ENCODE measurements at regions not wholly inside any gene's neighbourhood (a gene's known extent, or its start where the extent isn't known, plus 50 kb on each side); places are given as distances from the start of the nearest gene placed in this dataset.
A peak's percentile ranks its signal among the peaks of the same experiment; 100 is the strongest.

DNA sequence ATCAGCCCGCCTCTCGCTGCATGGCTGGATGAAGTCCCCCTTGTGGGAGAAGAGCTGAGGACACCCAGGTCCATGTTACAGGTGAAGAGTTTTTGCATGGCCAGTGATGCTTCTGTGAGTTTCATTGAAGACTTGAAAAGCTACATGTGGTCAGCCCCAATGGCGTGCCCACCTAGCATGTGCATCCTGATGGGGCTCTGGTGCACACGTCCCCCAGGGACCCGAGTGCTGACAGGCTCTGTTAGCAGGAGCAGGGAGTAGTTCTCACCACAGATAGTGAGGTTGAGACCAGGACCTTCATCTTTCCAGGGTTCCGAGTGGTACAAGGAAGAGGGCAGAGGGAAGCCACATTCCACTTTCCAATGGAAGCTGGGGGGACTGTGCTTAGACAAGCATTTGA lies 184.8 kb upstream of the C1orf174 start:
- Histone ChIP-seq H3K27ac (ENCODE audit: low read depth, low read length) (no peak overlapping the region), H3K4me1 (ENCODE audit: insufficient read depth, low read length) (no peaks in the 10 kb centered on the region), H2AFZ (ENCODE audit: low read length) (no peak overlapping the region), H3K27me3 (ENCODE audit: insufficient read depth, low read length) (no peaks in the 10 kb centered on the region), H3K79me2 (ENCODE audit: insufficient read depth, low read length) (no peaks in the 10 kb centered on the region), H3K36me3 (ENCODE audit: insufficient read depth, low read length) (no peaks in the 10 kb centered on the region), H3K4me2 (ENCODE audit: insufficient read depth, low read length) (no peak overlapping the region), H3K9me3 (ENCODE audit: low read depth, low read length) (no peaks in the 10 kb centered on the region), H3K4me3 (ENCODE audit: insufficient read depth, low read length) (no peak overlapping the region), H4K20me1 (ENCODE audit: insufficient read depth, low read length) (no peaks in the 10 kb centered on the region)
- DNase-seq (ENCODE audit: insufficient read length, low spot score, missing footprints), result no peak
- TF ChIP-seq CTCF (IDR thresholded peaks at IDR 0.05; ENCODE audit: extremely low read depth, low read depth, low read length), result no peak

DNA sequence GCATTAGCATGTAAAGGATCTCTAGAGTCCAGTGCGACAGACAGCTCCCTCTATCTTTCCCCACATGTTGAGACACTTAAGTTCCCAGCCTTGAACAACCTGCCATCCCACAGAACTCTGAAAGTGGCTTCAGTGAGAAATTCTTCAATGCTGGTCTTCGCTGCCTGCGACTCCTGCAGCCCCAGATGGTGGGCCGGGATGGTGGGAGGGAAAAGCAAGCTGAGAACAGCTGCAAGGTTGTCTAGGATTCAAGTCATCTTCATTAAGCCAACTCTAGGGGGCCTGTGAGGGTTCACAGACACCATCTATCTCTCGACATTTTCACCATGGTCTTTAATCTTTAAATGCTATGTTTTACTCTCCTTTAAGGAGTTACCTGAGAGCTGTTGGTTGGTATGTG lies 185.5 kb upstream of the C1orf174 start:
- no peaks in the 10 kb centered on the region for H3K4me1 ChIP-seq (ENCODE audit: insufficient read depth, low read length)
- no peak overlapping the region for H2AFZ ChIP-seq (ENCODE audit: low read length)
- H3K4me3 ChIP-seq (ENCODE audit: insufficient read depth, low read length), result no peak overlapping the region
- no peaks in the 10 kb centered on the region for H4K20me1 ChIP-seq (ENCODE audit: insufficient read depth, low read length)
- no peak for TF ChIP-seq CTCF (IDR thresholded peaks at IDR 0.05; ENCODE audit: extremely low read depth, low read depth, low read length)
- H3K27me3 ChIP-seq (ENCODE audit: insufficient read depth, low read length), result no peaks in the 10 kb centered on the region
- no peaks in the 10 kb centered on the region for H3K9me3 ChIP-seq (ENCODE audit: low read depth, low read length)
- no peak overlapping the region for H3K27ac ChIP-seq (ENCODE audit: low read depth, low read length)
- no peaks in the 10 kb centered on the region for H3K79me2 ChIP-seq (ENCODE audit: insufficient read depth, low read length)
- H3K36me3 ChIP-seq (ENCODE audit: insufficient read depth, low read length), result no peaks in the 10 kb centered on the region
- no peak overlapping the region for H3K4me2 ChIP-seq (ENCODE audit: insufficient read depth, low read length)
- DNase-seq (ENCODE audit: insufficient read length, low spot score, missing footprints), result peak; percentile 36

GRCh38 chr1:4086085-4086850 lies 186.2 kb upstream of the C1orf174 start:
- H3K79me2 ChIP-seq (ENCODE audit: insufficient read depth, low read length), result no peaks in the 10 kb centered on the region
- no peaks in the 10 kb centered on the region for H3K9me3 ChIP-seq (ENCODE audit: low read depth, low read length)
- H3K4me3 ChIP-seq (ENCODE audit: insufficient read depth, low read length), result no peak overlapping the region
- H3K4me1 ChIP-seq (ENCODE audit: insufficient read depth, low read length), result no peaks in the 10 kb centered on the region
- no peak overlapping the region for H3K27ac ChIP-seq (ENCODE audit: low read depth, low read length)
- peak; percentile 74 for DNase-seq (ENCODE audit: insufficient read length, low spot score, missing footprints)
- H2AFZ ChIP-seq (ENCODE audit: low read length), result no peak overlapping the region
- no peak for TF ChIP-seq CTCF (IDR thresholded peaks at IDR 0.05; ENCODE audit: extremely low read depth, low read depth, low read length)
- no peak overlapping the region for H3K4me2 ChIP-seq (ENCODE audit: insufficient read depth, low read length)
- H3K27me3 ChIP-seq (ENCODE audit: insufficient read depth, low read length), result no peaks in the 10 kb centered on the region
- no peaks in the 10 kb centered on the region for H3K36me3 ChIP-seq (ENCODE audit: insufficient read depth, low read length)
- H4K20me1 ChIP-seq (ENCODE audit: insufficient read depth, low read length), result no peaks in the 10 kb centered on the region

DNA sequence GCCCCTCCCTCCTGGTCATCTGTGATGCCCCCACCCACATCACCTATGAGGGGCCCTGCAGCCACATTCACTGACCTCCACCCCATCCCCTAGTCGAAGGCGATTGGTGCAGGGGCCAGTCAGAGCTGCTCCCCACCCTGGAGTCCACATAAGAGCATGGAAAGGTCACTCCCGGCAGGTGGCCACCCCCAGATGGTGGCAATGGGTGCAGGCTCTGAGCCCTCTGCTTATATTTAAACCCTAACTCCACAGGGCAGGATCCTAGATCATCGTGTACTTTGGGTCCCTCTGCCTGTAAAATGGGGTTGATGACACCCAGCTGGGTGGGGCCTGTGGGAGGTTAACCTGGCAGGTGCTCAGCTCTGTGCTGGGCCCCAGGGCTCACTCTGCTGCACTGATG lies 186.8 kb upstream of the C1orf174 start:
- H3K79me2 ChIP-seq (ENCODE audit: insufficient read depth, low read length), result no peaks in the 10 kb centered on the region
- H3K9me3 ChIP-seq (ENCODE audit: low read depth, low read length), result no peaks in the 10 kb centered on the region
- H3K36me3 ChIP-seq (ENCODE audit: insufficient read depth, low read length), result no peaks in the 10 kb centered on the region
- H2AFZ ChIP-seq (ENCODE audit: low read length), result no peak overlapping the region
- no peaks in the 10 kb centered on the region for H3K4me1 ChIP-seq (ENCODE audit: insufficient read depth, low read length)
- H3K4me2 ChIP-seq (ENCODE audit: insufficient read depth, low read length), result no peak overlapping the region
- H3K4me3 ChIP-seq (ENCODE audit: insufficient read depth, low read length), result no peak overlapping the region
- H3K27ac ChIP-seq (ENCODE audit: low read depth, low read length), result no peak overlapping the region
- no peaks in the 10 kb centered on the region for H3K27me3 ChIP-seq (ENCODE audit: insufficient read depth, low read length)
- TF ChIP-seq CTCF (IDR thresholded peaks at IDR 0.05; ENCODE audit: extremely low read depth, low read depth, low read length), result no peak
- no peaks in the 10 kb centered on the region for H4K20me1 ChIP-seq (ENCODE audit: insufficient read depth, low read length)
- DNase-seq (ENCODE audit: insufficient read length, low spot score, missing footprints), result no peak

All from osteoblast (primary cell).